Esophagus muscularis mucosa (tissue), 4 donors: ENCODE measurements at regions not wholly inside any gene's neighbourhood (a gene's known extent, or its start where the extent isn't known, plus 50 kb on each side); places are given as distances from the start of the nearest gene placed in this dataset.

ENCODE experiments used
- DNase-seq: peaks from one replicate; pipeline ENCODE4 v3.0.0-alpha.2; 2017; ENCODE audit errors: extremely low spot score
- H3K27ac ChIP-seq, 4 donors: fragments of 200-600 bp; sonication (generic); replicated peaks in 1 of 4; 1 replicate in 3 of 4; 2 replicates in 1 of 4; pipeline ENCODE4 v1.5.1; 2016 to 2019; ENCODE audit warnings: mild to moderate bottlenecking in 1 of 4
- H3K27me3 ChIP-seq, 4 donors: fragments of 200-600 bp; sonication (generic); one replicate each; pipeline versions ENCODE4 v1.5.1 to v1.6.0; 2016 to 2019
- H3K36me3 ChIP-seq, 4 donors: fragments of 200-600 bp; sonication (generic); one replicate each; pipeline ENCODE4 v1.5.1; 2016 to 2019
- H3K4me1 ChIP-seq, 4 donors: fragments of 200-600 bp; sonication (generic); one replicate each; pipeline ENCODE4 v1.5.1; 2016 to 2019
- H3K4me3 ChIP-seq, 4 donors: fragments of 200-600 bp; sonication (generic); 1 replicate in 2 of 4; 2 replicates in 2 of 4; pipeline ENCODE4 v1.5.1; 2016 to 2019; ENCODE audit warnings: mild to moderate bottlenecking in 4 of 4, moderate library complexity in 1 of 4
- H3K9me3 ChIP-seq, 4 donors: fragments of 200-600 bp; sonication (generic); 1 replicate in 3 of 4; 2 replicates in 1 of 4; pipeline ENCODE4 v1.5.1; 2016 to 2019
- CTCF ChIP-seq, 3 experiments: fragments of 200-600 bp in 2 of 3; fragments of 450-650 bp in 1 of 3; sonication (generic) in 2 of 3; IDR thresholded peaks; one replicate each; pipeline ENCODE4 v1.5.1; 2017 to 2019; ENCODE audit warnings: antibody characterized with exemption in 3 of 3, mild to moderate bottlenecking in 2 of 3, moderate library complexity in 1 of 3
- EP300 ChIP-seq: sonication (generic); formaldehyde crosslinking; IDR thresholded peaks from one replicate; pipeline ENCODE4 v1.6.1; 2017; ENCODE audit warnings: antibody characterized with exemption
- POLR2A ChIP-seq: fragments of 450-650 bp; IDR thresholded peaks from one replicate; pipeline ENCODE4 v1.6.1; 2017; ENCODE audit warnings: antibody characterized with exemption, moderate library complexity, mild to moderate bottlenecking, low read depth
- POLR2AphosphoS5 ChIP-seq, 2 donors: sonication (generic); formaldehyde crosslinking; IDR thresholded peaks; one replicate each; pipeline ENCODE4 v1.6.1; 2017; ENCODE audit warnings: antibody characterized with exemption in 2 of 2
- WGBS: methylation state at CpG from one replicate; pipeline ENCODE4 v1.1.5; 2018; 5-methylcytosine and 5-hydroxymethylcytosine counted together
- intact Hi-C: fragments of 100-400 bp; cut with DNase I; formaldehyde crosslinking; loops from one replicate; pipeline ENCODE4 v1.15.1; 2023

GRCh38 chr20:40314278-40314677 is 374.8 kb downstream of the MAFB start:
- no peaks in the 10 kb centered on the region for H3K9me3 ChIP-seq
- no peaks in the 10 kb centered on the region for H3K27me3 ChIP-seq
- H3K4me3 ChIP-seq = no peak overlapping the region
- 60% methylated on average over 1 of the region's 1 CpG for WGBS
- H3K4me1 ChIP-seq = peaks cover 0 to 7% (median 5%) of the 10 kb centered on the region in 4 donors
- no peak overlapping the region for H3K27ac ChIP-seq
- no peaks in the 10 kb centered on the region for H3K36me3 ChIP-seq
- TF ChIP-seq EP300 (no peak), CTCF (IDR thresholded peaks at IDR 0.05) (no peak), POLR2AphosphoS5 (IDR thresholded peaks at IDR 0.05) (no peak), POLR2A (no peak)
- peak; percentile 66 for DNase-seq
- intact Hi-C loops = no loop called here

- peak; percentile 29 for DNase-seq
- intact Hi-C loops = no loop called here
- 69% methylated on average over 2 of the region's 2 CpGs for WGBS
- H3K27me3 ChIP-seq = no peaks in the 10 kb centered on the region
- TF ChIP-seq POLR2A = no peak
- TF ChIP-seq EP300 = no peak
- TF ChIP-seq POLR2AphosphoS5 (IDR thresholded peaks at IDR 0.05) = no peak
- TF ChIP-seq CTCF (IDR thresholded peaks at IDR 0.05) = no peak
- no peaks in the 10 kb centered on the region for H3K36me3 ChIP-seq
- H3K4me1 ChIP-seq = peaks cover 0 to 7% (median 5%) of the 10 kb centered on the region in 4 donors
- H3K4me3 ChIP-seq = no peak overlapping the region
- no peak overlapping the region for H3K27ac ChIP-seq
- no peaks in the 10 kb centered on the region for H3K9me3 ChIP-seq
These were observed 375.3 kb downstream of the MAFB start for GRCh38 chr20:40313730-40314129.

GRCh38 chr20:40309731-40310130 is 379.3 kb downstream of the MAFB start:
- Histone ChIP-seq H3K4me1 (peaks cover 0 to 9% (median 6%) of the 10 kb centered on the region in 4 donors), H3K27ac (no peak overlapping the region), H3K27me3 (no peaks in the 10 kb centered on the region), H3K9me3 (no peaks in the 10 kb centered on the region), H3K36me3 (no peaks in the 10 kb centered on the region), H3K4me3 (no peak overlapping the region)
- no peak for DNase-seq
- 86% methylated on average over 6 of the region's 6 CpGs for WGBS
- intact Hi-C loops = no loop called here
- TF ChIP-seq POLR2AphosphoS5 (IDR thresholded peaks at IDR 0.05) = no peak
- no peak for TF ChIP-seq CTCF (IDR thresholded peaks at IDR 0.05)
- TF ChIP-seq EP300 = no peak
- TF ChIP-seq POLR2A = no peak

GRCh38 chr20:40307997-40308396 is 381.0 kb downstream of the MAFB start:
- Histone ChIP-seq H3K4me3 (no peak overlapping the region), H3K36me3 (no peaks in the 10 kb centered on the region), H3K4me1 (peaks cover 0 to 9% (median 6%) of the 10 kb centered on the region in 4 donors), H3K27ac (no peak overlapping the region), H3K9me3 (no peaks in the 10 kb centered on the region), H3K27me3 (no peaks in the 10 kb centered on the region)
- peak; percentile 50 for DNase-seq
- 50% methylated on average over 7 of the region's 7 CpGs for WGBS
- no peak for TF ChIP-seq POLR2AphosphoS5 (IDR thresholded peaks at IDR 0.05)
- TF ChIP-seq POLR2A = no peak
- TF ChIP-seq EP300 = no peak
- TF ChIP-seq CTCF (IDR thresholded peaks at IDR 0.05) = no peak
- intact Hi-C loops = no loop called here

- Histone ChIP-seq H3K27ac (no peak overlapping the region), H3K27me3 (no peaks in the 10 kb centered on the region), H3K36me3 (no peaks in the 10 kb centered on the region), H3K9me3 (no peaks in the 10 kb centered on the region), H3K4me3 (no peak overlapping the region), H3K4me1 (peaks cover 0 to 9% (median 6%) of the 10 kb centered on the region in 4 donors)
- intact Hi-C loops = no loop called here
- WGBS = 69% methylated on average over 1 of the region's 3 CpGs
- DNase-seq = peak; percentile 62
- TF ChIP-seq POLR2AphosphoS5 (IDR thresholded peaks at IDR 0.05) (no peak), EP300 (no peak), CTCF (IDR thresholded peaks at IDR 0.05) (no peak), POLR2A (no peak)
These were observed 381.8 kb downstream of the MAFB start for GRCh38 chr20:40307268-40307667.
